Thyroid gland (tissue), 4 donors: ENCODE measurements at regions not wholly inside any gene's neighbourhood (a gene's known extent, or its start where the extent isn't known, plus 50 kb on each side); places are given as distances from the start of the nearest gene placed in this dataset.
"Not testable (repeated sequence)": the region's sequence is repeated elsewhere in the genome, so short reads cannot be mapped to it uniquely, and the experiment has no call there.

ENCODE experiments used
- POLR2A ChIP-seq, 2 donors: fragments of 450-650 bp; IDR thresholded peaks; one replicate each; pipeline ENCODE4 v1.6.1; 2017; ENCODE audit warnings: antibody characterized with exemption in 2 of 2, mild to moderate bottlenecking in 2 of 2, moderate library complexity in 1 of 2
- TF ChIP-seq, protein P1 (sequence below), 6 experiments: fragments of 200-600 bp in 3 of 6; fragments of 450-650 bp in 3 of 6; sonication (generic) in 3 of 6; IDR thresholded peaks; one replicate each; pipeline ENCODE4 v1.5.1; 2016 to 2019; ENCODE audit warnings: antibody characterized with exemption in 6 of 6, mild to moderate bottlenecking in 2 of 6, inconsistent platforms in 1 of 6, moderate library complexity in 1 of 6

DNA sequence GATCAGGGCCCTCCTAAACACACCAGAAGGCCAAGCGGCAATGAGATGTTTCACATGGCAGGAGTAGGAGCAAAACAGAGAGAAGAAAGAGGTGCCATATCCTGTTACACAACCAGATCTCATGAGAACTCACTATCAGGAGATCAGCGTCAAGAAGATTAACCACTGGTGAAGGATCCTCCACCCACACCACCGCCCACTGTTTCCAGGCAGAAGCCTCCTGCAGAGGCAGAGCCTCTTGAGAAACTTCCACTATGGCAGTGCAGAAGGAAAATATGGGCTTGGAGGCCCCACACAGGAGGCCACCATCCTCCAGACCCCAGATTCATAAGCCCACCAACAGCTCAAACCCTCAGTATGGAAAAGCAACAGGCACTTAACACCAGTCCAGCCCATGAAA lies 106.9 kb upstream of the TEKT4 start:
- TF ChIP-seq POLR2A (IDR thresholded peaks at IDR 0.05) = not testable (repeated sequence)
- TF ChIP-seq, protein P1, sequence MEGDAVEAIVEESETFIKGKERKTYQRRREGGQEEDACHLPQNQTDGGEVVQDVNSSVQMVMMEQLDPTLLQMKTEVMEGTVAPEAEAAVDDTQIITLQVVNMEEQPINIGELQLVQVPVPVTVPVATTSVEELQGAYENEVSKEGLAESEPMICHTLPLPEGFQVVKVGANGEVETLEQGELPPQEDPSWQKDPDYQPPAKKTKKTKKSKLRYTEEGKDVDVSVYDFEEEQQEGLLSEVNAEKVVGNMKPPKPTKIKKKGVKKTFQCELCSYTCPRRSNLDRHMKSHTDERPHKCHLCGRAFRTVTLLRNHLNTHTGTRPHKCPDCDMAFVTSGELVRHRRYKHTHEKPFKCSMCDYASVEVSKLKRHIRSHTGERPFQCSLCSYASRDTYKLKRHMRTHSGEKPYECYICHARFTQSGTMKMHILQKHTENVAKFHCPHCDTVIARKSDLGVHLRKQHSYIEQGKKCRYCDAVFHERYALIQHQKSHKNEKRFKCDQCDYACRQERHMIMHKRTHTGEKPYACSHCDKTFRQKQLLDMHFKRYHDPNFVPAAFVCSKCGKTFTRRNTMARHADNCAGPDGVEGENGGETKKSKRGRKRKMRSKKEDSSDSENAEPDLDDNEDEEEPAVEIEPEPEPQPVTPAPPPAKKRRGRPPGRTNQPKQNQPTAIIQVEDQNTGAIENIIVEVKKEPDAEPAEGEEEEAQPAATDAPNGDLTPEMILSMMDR (IDR thresholded peaks at IDR 0.05) = not testable (repeated sequence)
